Panc1 (cell line): ENCODE measurements at regions not wholly inside any gene's neighbourhood (a gene's known extent, or its start where the extent isn't known, plus 50 kb on each side); places are given as distances from the start of the nearest gene placed in this dataset.

Experiments
- ATAC-seq: fragments of 200-7000 bp; cut with Tn5 transposase; 2 replicates; pipeline ENCODE4 v1.9.1; 2020; ENCODE audit warnings: mild to moderate bottlenecking, moderate library complexity
- BruUV-seq: library from RNA; stranded (reverse); fragments of 400-500 nt; replicated peaks from 2 replicates; lab custom pipeline; 2021; lab: Mats Ljungman, UMichigan
- CTCF ChIA-PET: fragments of 300-600 bp; sonication (Branson Sonifier 250); formaldehyde crosslinking; loops from one replicate; lab custom pipeline; 2022; ENCODE audit warnings: antibody characterized with exemption; lab: Charles Lee
- POLR2A ChIA-PET: fragments of 300-600 bp; sonication (Branson Sonifier 250); formaldehyde crosslinking; loops from one replicate; lab custom pipeline; 2022; ENCODE audit warnings: antibody characterized with exemption; lab: Charles Lee
- DNase-seq: peaks from one replicate; pipeline ENCODE4 v3.0.0-alpha.2; 2010; ENCODE audit warnings: low read depth, low spot score
- H3K27ac ChIP-seq: 2 replicates; pipeline ENCODE4 v1.5.1; 2011; ENCODE audit warnings: mild to moderate bottlenecking, low read length, inconsistent platforms
- H3K27me3 ChIP-seq: fragments of 200-500 bp; sonication (Bioruptor generic); 2 replicates; pipeline ENCODE4 v1.6.0; 2014; ENCODE audit warnings: low read length, inconsistent platforms; ENCODE audit not compliant: control insufficient read depth, insufficient read depth
- H3K36me3 ChIP-seq: fragments of 200-500 bp; sonication (Bioruptor generic); 2 replicates; pipeline ENCODE4 v1.5.1; 2014; ENCODE audit warnings: inconsistent platforms, mild to moderate bottlenecking, low read length, moderate library complexity; ENCODE audit not compliant: control insufficient read depth, insufficient read depth
- H3K4me1 ChIP-seq: 2 replicates; pipeline ENCODE4 v1.5.1; 2011; ENCODE audit warnings: inconsistent platforms, mild to moderate bottlenecking, low read length, moderate library complexity; ENCODE audit not compliant: control insufficient read depth, insufficient read depth
- H3K4me3 ChIP-seq, 2 experiments: 2 replicates each; pipeline ENCODE4 v1.5.1; 2011 to 2012; ENCODE audit warnings: low read depth in 2 of 2, low read length in 2 of 2, mild to moderate bottlenecking in 2 of 2, inconsistent platforms in 1 of 2, moderate library complexity in 1 of 2
- H3K9me3 ChIP-seq: fragments of 200-500 bp; sonication (Bioruptor generic); 2 replicates; pipeline ENCODE4 v1.5.1; 2014; ENCODE audit warnings: low read depth, mild to moderate bottlenecking, inconsistent platforms, low read length, moderate library complexity; ENCODE audit not compliant: control insufficient read depth, insufficient read depth
- CTCF ChIP-seq: fragments of 450-650 bp; IDR thresholded peaks from 2 replicates; pipeline ENCODE4 v1.5.1; 2017; ENCODE audit warnings: mild to moderate bottlenecking
- POLR2AphosphoS5 ChIP-seq: IDR thresholded peaks from 2 replicates; pipeline ENCODE4 v1.6.1; 2012; ENCODE audit warnings: mild to moderate bottlenecking, low read depth, low read length, moderate library complexity
- REST ChIP-seq, 2 experiments: IDR thresholded peaks; 2 replicates each; pipeline ENCODE4 v1.6.1; 2011 to 2012; ENCODE audit warnings: low read depth in 2 of 2, control low read depth in 1 of 2, low read length in 1 of 2, mild to moderate bottlenecking in 1 of 2, moderate library complexity in 1 of 2; ENCODE audit not compliant: insufficient read depth in 1 of 2
- SIN3A ChIP-seq: IDR thresholded peaks from 2 replicates; pipeline ENCODE4 v1.6.1; 2012; ENCODE audit warnings: low read depth, mild to moderate bottlenecking, low read length, moderate library complexity, borderline replicate concordance; ENCODE audit not compliant: insufficient read depth
- TCF7L2 ChIP-seq: IDR thresholded peaks from 2 replicates; pipeline ENCODE4 v1.6.1; 2011; ENCODE audit warnings: mild to moderate bottlenecking, low read depth, low read length, inconsistent platforms
- in situ Hi-C: cut with HindIII; loops from 2 replicates; pipeline ENCODE4 v1.10.0; 2016; ENCODE audit warnings: low sequenced_read_pairs, low pct_unique_long_range_greater_than_20kb
- intact Hi-C: fragments of 100-400 bp; cut with micrococcal nuclease; formaldehyde crosslinking; loops from one replicate; pipeline ENCODE4 v1.10.0; 2022; ENCODE audit not compliant: unreplicated experiment

- no peak for ATAC-seq
- in situ Hi-C loops (no loop called here), intact Hi-C loops (no loop called here)
- ChIA-PET CTCF (no interaction called here), POLR2A (no interaction called here)
- no peak for TF ChIP-seq TCF7L2
- no peak overlapping the region for H3K27ac ChIP-seq
- H3K4me3 ChIP-seq = no peak overlapping the region
- no TSS peak for BruUV-seq
- no peaks in the 10 kb centered on the region for H3K36me3 ChIP-seq
- H3K4me1 ChIP-seq = no peaks in the 10 kb centered on the region
- DNase-seq = no peak
- H3K27me3 ChIP-seq = no peaks in the 10 kb centered on the region
- no peaks in the 10 kb centered on the region for H3K9me3 ChIP-seq
These were observed 217.3 kb upstream of the KLF4 start for GRCh38 chr9:107706701-107707427.

- Histone ChIP-seq H3K9me3 (no peaks in the 10 kb centered on the region), H3K27ac (no peak overlapping the region), H3K4me3 (no peak overlapping the region), H3K36me3 (no peaks in the 10 kb centered on the region), H3K27me3 (no peaks in the 10 kb centered on the region), H3K4me1 (no peaks in the 10 kb centered on the region)
- in situ Hi-C loops = no loop called here
- ChIA-PET CTCF (no interaction called here), POLR2A (no interaction called here)
- DNase-seq (no peak), ATAC-seq (no peak)
- intact Hi-C loops = no loop called here
- TF ChIP-seq POLR2AphosphoS5 = no peak
- no peak for TF ChIP-seq CTCF
- TF ChIP-seq REST (IDR thresholded peaks at IDR 0.05; ENCODE audit: insufficient read depth in 1 of 2, low read depth in 2 of 2, low read length in 1 of 2) = no peak
- no peak for TF ChIP-seq TCF7L2
- no peak for TF ChIP-seq SIN3A
- BruUV-seq = no TSS peak
These were observed 216.0 kb upstream of the KLF4 start for GRCh38 chr9:107705521-107705920.

GRCh38 chr9:107704774-107705173 lies 215.2 kb upstream of the KLF4 start:
- TF ChIP-seq SIN3A = no peak
- TF ChIP-seq REST (IDR thresholded peaks at IDR 0.05; ENCODE audit: insufficient read depth in 1 of 2, low read depth in 2 of 2, low read length in 1 of 2) = no peak
- TF ChIP-seq POLR2AphosphoS5 = no peak
- no peak for TF ChIP-seq CTCF
- TF ChIP-seq TCF7L2 = no peak
- POLR2A ChIA-PET = no interaction called here
- H3K9me3 ChIP-seq = no peaks in the 10 kb centered on the region
- H3K27me3 ChIP-seq = no peaks in the 10 kb centered on the region
- DNase-seq (no peak), ATAC-seq (no peak)
- H3K4me1 ChIP-seq = no peaks in the 10 kb centered on the region
- BruUV-seq = no TSS peak
- H3K36me3 ChIP-seq = no peaks in the 10 kb centered on the region
- H3K4me3 ChIP-seq = no peak overlapping the region
- no peak overlapping the region for H3K27ac ChIP-seq
- in situ Hi-C loops (no loop called here), intact Hi-C loops (no loop called here)
- CTCF ChIA-PET = no interaction called here
